RWPE2 (cell line): ENCODE measurements at regions not wholly inside any gene's neighbourhood (a gene's known extent, or its start where the extent isn't known, plus 50 kb on each side); places are given as distances from the start of the nearest gene placed in this dataset.

Experiments used
- ATAC-seq: fragments of 200-7000 bp; cut with Tn5 transposase; 3 replicates; pipeline ENCODE4 v1.9.1; 2021; ENCODE audit warnings: low read depth
- DNase-seq: peaks from one replicate; pipeline ENCODE4 v3.0.0-alpha.2; 2020; ENCODE audit warnings: low spot score
- H3K27ac ChIP-seq: fragments of 450-650 bp; 2 replicates; pipeline ENCODE4 v1.5.1; 2017; ENCODE audit warnings: mild to moderate bottlenecking; ENCODE audit not compliant: poor library complexity, severe bottlenecking
- H3K27me3 ChIP-seq: fragments of 250-450 bp; sonication (Bioruptor Pico); 2 replicates; pipeline ENCODE4 v1.5.1; 2021; ENCODE audit warnings: mild to moderate bottlenecking, moderate library complexity; ENCODE audit not compliant: insufficient read depth, poor library complexity, severe bottlenecking
- H3K36me3 ChIP-seq: fragments of 250-450 bp; sonication (Bioruptor Pico); 2 replicates; pipeline ENCODE4 v1.5.1; 2020; ENCODE audit warnings: low read depth, mild to moderate bottlenecking, moderate library complexity
- H3K4me1 ChIP-seq: fragments of 250-450 bp; sonication (Bioruptor Pico); 2 replicates; pipeline ENCODE4 v1.5.1; 2021; ENCODE audit warnings: mild to moderate bottlenecking, moderate library complexity; ENCODE audit not compliant: insufficient read depth, poor library complexity, severe bottlenecking
- H3K4me3 ChIP-seq: fragments of 250-450 bp; sonication (Bioruptor Pico); 2 replicates; pipeline ENCODE4 v1.5.1; 2021; ENCODE audit warnings: mild to moderate bottlenecking, moderate library complexity; ENCODE audit not compliant: severe bottlenecking
- H3K9me3 ChIP-seq: fragments of 250-450 bp; sonication (Bioruptor Pico); 2 replicates; pipeline ENCODE4 v1.5.1; 2021; ENCODE audit warnings: mild to moderate bottlenecking, moderate library complexity; ENCODE audit not compliant: severe bottlenecking
- TF ChIP-seq, protein P1 (sequence below): fragments of 450-650 bp; IDR thresholded peaks from one replicate; pipeline ENCODE4 v1.5.1; 2017; ENCODE audit warnings: mild to moderate bottlenecking, moderate library complexity; ENCODE audit not compliant: poor library complexity, severe bottlenecking

DNA sequence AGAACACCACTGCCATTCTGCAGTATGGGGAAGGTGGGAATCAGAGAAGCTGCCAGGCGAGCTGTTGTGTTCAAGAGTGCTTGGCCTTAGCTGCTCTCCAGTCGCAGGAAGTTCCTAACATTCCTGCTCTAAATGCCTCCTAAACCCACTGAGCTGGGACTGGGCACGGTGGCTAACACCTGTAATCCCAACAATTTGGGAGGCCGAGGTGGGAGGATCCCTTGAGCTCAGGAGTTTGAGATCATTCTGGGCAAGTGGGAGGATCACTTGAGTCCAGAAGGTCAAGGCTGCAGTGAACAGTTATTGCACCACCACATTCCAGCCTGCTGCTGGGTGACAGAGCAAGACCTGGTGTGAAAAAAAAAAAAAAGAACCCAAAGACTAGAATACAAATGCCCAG is 690.3 kb upstream of the FAM241A start:
- peaks cover 10% of the 10 kb centered on the region for H3K4me1 ChIP-seq
- no peak overlapping the region for H3K27ac ChIP-seq
- TF ChIP-seq, protein P1, sequence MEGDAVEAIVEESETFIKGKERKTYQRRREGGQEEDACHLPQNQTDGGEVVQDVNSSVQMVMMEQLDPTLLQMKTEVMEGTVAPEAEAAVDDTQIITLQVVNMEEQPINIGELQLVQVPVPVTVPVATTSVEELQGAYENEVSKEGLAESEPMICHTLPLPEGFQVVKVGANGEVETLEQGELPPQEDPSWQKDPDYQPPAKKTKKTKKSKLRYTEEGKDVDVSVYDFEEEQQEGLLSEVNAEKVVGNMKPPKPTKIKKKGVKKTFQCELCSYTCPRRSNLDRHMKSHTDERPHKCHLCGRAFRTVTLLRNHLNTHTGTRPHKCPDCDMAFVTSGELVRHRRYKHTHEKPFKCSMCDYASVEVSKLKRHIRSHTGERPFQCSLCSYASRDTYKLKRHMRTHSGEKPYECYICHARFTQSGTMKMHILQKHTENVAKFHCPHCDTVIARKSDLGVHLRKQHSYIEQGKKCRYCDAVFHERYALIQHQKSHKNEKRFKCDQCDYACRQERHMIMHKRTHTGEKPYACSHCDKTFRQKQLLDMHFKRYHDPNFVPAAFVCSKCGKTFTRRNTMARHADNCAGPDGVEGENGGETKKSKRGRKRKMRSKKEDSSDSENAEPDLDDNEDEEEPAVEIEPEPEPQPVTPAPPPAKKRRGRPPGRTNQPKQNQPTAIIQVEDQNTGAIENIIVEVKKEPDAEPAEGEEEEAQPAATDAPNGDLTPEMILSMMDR = no peak
- no peaks in the 10 kb centered on the region for H3K27me3 ChIP-seq
- H3K36me3 ChIP-seq = no peaks in the 10 kb centered on the region
- no peak overlapping the region for H3K4me3 ChIP-seq
- DNase-seq = no peak
- H3K9me3 ChIP-seq = no peaks in the 10 kb centered on the region
- ATAC-seq = no peak

DNA sequence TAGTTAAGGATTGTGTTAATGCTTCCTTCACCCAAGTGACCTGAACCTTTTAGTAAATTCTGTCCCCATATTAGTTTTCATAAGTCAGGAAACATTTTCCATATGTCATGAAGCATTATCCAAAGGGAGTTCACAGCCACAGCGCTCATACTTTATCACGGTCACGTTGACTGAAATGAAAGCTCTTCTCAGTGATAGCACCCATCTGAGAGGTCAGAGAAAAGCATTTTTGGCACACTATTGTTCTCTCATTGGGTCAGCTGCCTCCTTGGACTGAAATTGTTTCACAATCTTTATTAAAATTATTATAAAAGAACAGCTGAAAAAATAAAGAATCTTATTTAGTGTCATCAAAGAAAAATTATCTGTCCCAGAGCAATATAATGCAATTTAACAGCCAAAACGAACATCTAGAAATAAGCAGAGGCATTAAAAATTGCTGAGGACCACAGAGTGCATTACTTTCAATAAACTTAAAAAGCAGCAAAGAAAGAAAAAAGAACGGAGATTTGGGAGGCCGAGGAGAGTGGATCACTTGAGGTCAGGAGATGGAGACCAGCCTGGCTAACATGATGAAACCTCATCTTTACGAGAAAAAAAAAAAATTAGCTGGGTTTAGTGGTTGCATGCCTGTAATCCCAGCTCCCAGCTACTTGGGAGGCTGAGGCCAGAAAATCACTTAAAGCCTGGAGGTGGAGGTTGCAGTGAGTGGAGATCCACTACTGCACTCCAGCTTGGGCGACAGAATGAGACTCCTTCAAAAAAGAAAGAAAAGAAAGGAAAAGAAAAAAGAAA is 680.8 kb upstream of the FAM241A start:
- H3K27ac ChIP-seq = no peak overlapping the region
- ATAC-seq = no peak
- H3K27me3 ChIP-seq = no peaks in the 10 kb centered on the region
- H3K36me3 ChIP-seq = no peaks in the 10 kb centered on the region
- no peaks in the 10 kb centered on the region for H3K9me3 ChIP-seq
- DNase-seq = no peak
- no peaks in the 10 kb centered on the region for H3K4me1 ChIP-seq
- TF ChIP-seq, protein P1 = no peak
- H3K4me3 ChIP-seq = no peak overlapping the region

DNA sequence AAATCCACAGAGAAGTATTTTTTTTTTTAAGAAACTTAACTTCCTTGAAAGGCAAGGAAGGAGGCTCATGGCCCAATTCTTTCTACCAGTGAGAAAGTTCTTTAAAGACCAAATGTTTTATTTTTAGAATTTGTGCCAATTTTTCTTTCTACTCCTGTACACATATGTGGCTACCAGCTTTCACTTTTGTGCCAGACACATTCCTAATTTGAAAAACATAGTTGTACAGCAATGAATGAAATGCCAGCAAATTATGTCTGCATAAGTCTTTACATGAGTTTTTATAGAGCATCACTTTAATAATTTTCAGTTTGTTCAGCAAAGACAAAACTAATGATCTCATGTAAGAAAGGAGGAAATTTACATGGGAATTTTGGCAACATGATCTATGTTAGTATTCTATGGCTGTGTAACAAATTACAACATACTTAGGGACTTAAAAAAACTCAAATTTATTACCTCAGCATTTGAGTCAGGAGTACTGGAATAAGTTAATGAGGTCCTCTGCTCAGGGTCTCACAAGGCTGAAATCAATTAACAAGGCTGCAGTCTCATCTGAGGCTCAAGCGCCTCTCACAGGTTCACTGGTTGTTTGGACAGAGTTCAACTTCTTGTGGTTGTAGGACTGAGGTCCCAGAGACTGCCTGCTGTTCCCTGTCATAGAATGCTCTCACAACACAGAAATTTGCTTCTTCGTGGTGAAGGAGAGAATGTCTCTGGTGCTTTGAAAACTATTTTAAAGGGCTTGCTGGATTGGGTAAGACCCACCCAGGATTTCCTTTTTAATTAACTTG is 678.2 kb upstream of the FAM241A start:
- DNase-seq = no peak
- no peak overlapping the region for H3K27ac ChIP-seq
- no peaks in the 10 kb centered on the region for H3K9me3 ChIP-seq
- TF ChIP-seq, protein P1 = no peak
- H3K4me1 ChIP-seq = no peaks in the 10 kb centered on the region
- no peaks in the 10 kb centered on the region for H3K27me3 ChIP-seq
- no peak for ATAC-seq
- H3K4me3 ChIP-seq = no peak overlapping the region
- no peaks in the 10 kb centered on the region for H3K36me3 ChIP-seq

DNA sequence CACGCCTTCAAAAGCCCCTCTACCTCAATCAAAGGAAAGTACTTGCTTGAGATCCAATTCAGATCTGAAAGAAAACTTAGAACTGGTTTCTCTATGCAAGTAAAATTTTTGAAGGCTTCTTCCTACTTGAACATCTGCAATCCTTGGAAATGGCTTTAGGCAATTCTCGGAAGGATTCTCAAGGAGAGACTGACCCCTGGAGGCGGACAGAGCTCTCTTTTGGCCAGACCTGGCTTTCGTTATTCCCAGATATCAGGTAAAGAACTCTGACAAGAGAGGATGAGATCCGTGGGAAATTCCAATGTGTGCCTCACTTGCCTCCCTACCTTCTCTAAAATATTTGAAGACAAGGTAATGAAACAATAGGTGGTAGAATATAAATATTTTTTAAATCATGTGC is 670.3 kb upstream of the FAM241A start:
- DNase-seq (no peak), ATAC-seq (0 out of 3 replicates have a peak, but pooled peaks have one; percentile 27)
- no peak overlapping the region for H3K4me3 ChIP-seq
- H3K27ac ChIP-seq = no peak overlapping the region
- no peaks in the 10 kb centered on the region for H3K36me3 ChIP-seq
- no peaks in the 10 kb centered on the region for H3K9me3 ChIP-seq
- H3K4me1 ChIP-seq = no peaks in the 10 kb centered on the region
- TF ChIP-seq, protein P1 = peak; percentile 61
- H3K27me3 ChIP-seq = no peaks in the 10 kb centered on the region

DNA sequence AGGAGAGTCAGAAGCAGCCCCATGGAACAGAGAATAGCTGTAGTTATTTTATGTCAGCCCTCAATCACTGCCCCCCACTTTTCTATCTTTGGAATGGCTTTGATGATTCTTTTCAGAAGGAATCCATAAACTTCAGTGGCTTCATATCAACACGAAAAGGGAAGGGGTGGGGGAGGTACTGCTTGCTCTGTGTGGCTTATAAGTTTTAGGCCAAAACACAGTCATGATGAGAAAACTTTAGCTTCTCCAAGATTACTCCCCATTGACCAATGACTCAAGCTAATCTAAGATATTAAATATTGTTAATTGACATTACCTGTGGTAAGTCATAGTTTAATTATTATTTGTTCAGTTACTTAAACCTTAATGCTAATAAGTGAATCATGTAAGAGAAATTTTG is 669.6 kb upstream of the FAM241A start:
- ATAC-seq (no peak), DNase-seq (no peak)
- no peaks in the 10 kb centered on the region for H3K36me3 ChIP-seq
- no peaks in the 10 kb centered on the region for H3K9me3 ChIP-seq
- H3K27me3 ChIP-seq = no peaks in the 10 kb centered on the region
- H3K27ac ChIP-seq = no peak overlapping the region
- no peaks in the 10 kb centered on the region for H3K4me1 ChIP-seq
- H3K4me3 ChIP-seq = no peak overlapping the region
- TF ChIP-seq, protein P1 = no peak
